ENCODE measurements at regions not wholly inside any gene's neighbourhood (a gene's known extent, or its start where the extent isn't known, plus 50 kb on each side); places are given as distances from the start of the nearest gene placed in this dataset.

DNA sequence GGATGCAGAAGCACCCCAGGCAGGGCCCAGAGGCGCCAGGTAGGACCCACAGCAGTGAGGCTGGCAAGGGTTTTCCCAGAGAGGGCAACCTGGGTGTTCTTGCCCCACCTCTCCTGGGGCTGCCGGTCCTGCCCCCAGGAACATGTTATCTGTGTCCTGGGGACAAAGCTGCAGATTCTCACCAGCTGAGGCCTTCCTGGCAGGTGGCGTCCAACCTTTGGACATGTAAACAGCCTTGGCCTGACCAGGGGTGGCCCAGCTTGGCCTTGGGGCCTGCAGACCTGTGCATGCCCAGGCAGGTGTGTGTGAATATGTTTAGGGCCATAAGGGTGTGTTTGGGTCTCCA is 101.8 kb upstream of the LARP1 start (continued):
- TF ChIP-seq ZNF704 (CRISPR knock-in tag; IDR thresholded peaks at IDR 0.05; ENCODE audit: borderline replicate concordance) (0 out of 2 replicates have a peak, but pooled peaks have one; percentile 42), ZNF331 (CRISPR knock-in tag; IDR thresholded peaks at IDR 0.05) (peak; percentile 89), ZNF230 (CRISPR knock-in tag; IDR thresholded peaks at IDR 0.05) (no peak), NBN (conservative IDR thresholded peaks at IDR 0.05) (no peak), MAFK (conservative IDR thresholded peaks at IDR 0.05 in 1 of 2, IDR thresholded peaks at IDR 0.05 in 1 of 2; ENCODE audit: low read length in 2 of 2) (no peak), SRSF9 (IDR thresholded peaks at IDR 0.05; ENCODE audit: borderline replicate concordance, insufficient read depth, low read depth, low read length, poor library complexity, severe bottlenecking) (no peak), SNAPC4 (CRISPR knock-in tag; IDR thresholded peaks at IDR 0.05) (0 out of 2 replicates have a peak, but pooled peaks have one; percentile 42), ELF3 (CRISPR knock-in tag; IDR thresholded peaks at IDR 0.05) (peak; percentile 79), ZNF83 (CRISPR knock-in tag; IDR thresholded peaks at IDR 0.05; ENCODE audit: borderline replicate concordance) (no peak), BCL3 (CRISPR knock-in tag; IDR thresholded peaks at IDR 0.05) (peak; percentile 82; the same call in 1 of the 2 replicates), ZEB1 (IDR thresholded peaks at IDR 0.05; ENCODE audit: insufficient replicate concordance, low read depth) (peak; percentile 95)
- TF ChIP-seq, protein P1, sequence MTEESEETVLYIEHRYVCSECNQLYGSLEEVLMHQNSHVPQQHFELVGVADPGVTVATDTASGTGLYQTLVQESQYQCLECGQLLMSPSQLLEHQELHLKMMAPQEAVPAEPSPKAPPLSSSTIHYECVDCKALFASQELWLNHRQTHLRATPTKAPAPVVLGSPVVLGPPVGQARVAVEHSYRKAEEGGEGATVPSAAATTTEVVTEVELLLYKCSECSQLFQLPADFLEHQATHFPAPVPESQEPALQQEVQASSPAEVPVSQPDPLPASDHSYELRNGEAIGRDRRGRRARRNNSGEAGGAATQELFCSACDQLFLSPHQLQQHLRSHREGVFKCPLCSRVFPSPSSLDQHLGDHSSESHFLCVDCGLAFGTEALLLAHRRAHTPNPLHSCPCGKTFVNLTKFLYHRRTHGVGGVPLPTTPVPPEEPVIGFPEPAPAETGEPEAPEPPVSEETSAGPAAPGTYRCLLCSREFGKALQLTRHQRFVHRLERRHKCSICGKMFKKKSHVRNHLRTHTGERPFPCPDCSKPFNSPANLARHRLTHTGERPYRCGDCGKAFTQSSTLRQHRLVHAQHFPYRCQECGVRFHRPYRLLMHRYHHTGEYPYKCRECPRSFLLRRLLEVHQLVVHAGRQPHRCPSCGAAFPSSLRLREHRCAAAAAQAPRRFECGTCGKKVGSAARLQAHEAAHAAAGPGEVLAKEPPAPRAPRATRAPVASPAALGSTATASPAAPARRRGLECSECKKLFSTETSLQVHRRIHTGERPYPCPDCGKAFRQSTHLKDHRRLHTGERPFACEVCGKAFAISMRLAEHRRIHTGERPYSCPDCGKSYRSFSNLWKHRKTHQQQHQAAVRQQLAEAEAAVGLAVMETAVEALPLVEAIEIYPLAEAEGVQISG (CRISPR knock-in tag; IDR thresholded peaks at IDR 0.05) = peak; percentile 85
- TF ChIP-seq, protein P2, sequence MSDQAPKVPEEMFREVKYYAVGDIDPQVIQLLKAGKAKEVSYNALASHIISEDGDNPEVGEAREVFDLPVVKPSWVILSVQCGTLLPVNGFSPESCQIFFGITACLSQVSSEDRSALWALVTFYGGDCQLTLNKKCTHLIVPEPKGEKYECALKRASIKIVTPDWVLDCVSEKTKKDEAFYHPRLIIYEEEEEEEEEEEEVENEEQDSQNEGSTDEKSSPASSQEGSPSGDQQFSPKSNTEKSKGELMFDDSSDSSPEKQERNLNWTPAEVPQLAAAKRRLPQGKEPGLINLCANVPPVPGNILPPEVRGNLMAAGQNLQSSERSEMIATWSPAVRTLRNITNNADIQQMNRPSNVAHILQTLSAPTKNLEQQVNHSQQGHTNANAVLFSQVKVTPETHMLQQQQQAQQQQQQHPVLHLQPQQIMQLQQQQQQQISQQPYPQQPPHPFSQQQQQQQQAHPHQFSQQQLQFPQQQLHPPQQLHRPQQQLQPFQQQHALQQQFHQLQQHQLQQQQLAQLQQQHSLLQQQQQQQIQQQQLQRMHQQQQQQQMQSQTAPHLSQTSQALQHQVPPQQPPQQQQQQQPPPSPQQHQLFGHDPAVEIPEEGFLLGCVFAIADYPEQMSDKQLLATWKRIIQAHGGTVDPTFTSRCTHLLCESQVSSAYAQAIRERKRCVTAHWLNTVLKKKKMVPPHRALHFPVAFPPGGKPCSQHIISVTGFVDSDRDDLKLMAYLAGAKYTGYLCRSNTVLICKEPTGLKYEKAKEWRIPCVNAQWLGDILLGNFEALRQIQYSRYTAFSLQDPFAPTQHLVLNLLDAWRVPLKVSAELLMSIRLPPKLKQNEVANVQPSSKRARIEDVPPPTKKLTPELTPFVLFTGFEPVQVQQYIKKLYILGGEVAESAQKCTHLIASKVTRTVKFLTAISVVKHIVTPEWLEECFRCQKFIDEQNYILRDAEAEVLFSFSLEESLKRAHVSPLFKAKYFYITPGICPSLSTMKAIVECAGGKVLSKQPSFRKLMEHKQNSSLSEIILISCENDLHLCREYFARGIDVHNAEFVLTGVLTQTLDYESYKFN (CRISPR knock-in tag; conservative IDR thresholded peaks at IDR 0.05) = peak; percentile 94
- TF ChIP-seq, protein P3, sequence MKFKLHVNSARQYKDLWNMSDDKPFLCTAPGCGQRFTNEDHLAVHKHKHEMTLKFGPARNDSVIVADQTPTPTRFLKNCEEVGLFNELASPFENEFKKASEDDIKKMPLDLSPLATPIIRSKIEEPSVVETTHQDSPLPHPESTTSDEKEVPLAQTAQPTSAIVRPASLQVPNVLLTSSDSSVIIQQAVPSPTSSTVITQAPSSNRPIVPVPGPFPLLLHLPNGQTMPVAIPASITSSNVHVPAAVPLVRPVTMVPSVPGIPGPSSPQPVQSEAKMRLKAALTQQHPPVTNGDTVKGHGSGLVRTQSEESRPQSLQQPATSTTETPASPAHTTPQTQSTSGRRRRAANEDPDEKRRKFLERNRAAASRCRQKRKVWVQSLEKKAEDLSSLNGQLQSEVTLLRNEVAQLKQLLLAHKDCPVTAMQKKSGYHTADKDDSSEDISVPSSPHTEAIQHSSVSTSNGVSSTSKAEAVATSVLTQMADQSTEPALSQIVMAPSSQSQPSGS (CRISPR knock-in tag; IDR thresholded peaks at IDR 0.05) = peak; percentile 38; the same call in 1 of the 2 replicates
